ENCODE measurements at regions not wholly inside any gene's neighbourhood (a gene's known extent, or its start where the extent isn't known, plus 50 kb on each side); places are given as distances from the start of the nearest gene placed in this dataset.

GRCh38 chr11:42225664-42226063, 766.2 kb upstream of the LRRC4C start:
- no peak for DNase-seq

- DNase-seq = no peak
These were observed 773.2 kb upstream of the LRRC4C start for GRCh38 chr11:42232673-42233072.

- DNase-seq = no peak
These were observed 775.0 kb upstream of the LRRC4C start for GRCh38 chr11:42234451-42234951.

- DNase-seq = no peak
These were observed 778.3 kb upstream of the LRRC4C start for GRCh38 chr11:42237701-42238235.

GRCh38 chr11:42239188-42239587, 779.7 kb upstream of the LRRC4C start:
- no peak for DNase-seq

- no peak for DNase-seq
These were observed 783.9 kb upstream of the LRRC4C start for GRCh38 chr11:42243385-42243784.

- DNase-seq = no peak
These were observed 784.9 kb upstream of the LRRC4C start for GRCh38 chr11:42244376-42244775.

GRCh38 chr11:42249401-42249800, 789.9 kb upstream of the LRRC4C start:
- no peak for DNase-seq

GRCh38 chr11:42249956-42250355, 790.5 kb upstream of the LRRC4C start:
- DNase-seq = no peak

- DNase-seq = no peak
These were observed 792.5 kb upstream of the LRRC4C start for GRCh38 chr11:42251984-42252383.

GRCh38 chr11:42253156-42253555, 793.7 kb upstream of the LRRC4C start:
- no peak for DNase-seq

- DNase-seq = no peak
These were observed 796.5 kb upstream of the LRRC4C start for GRCh38 chr11:42255906-42256305.

GRCh38 chr11:42257534-42257933, 798.1 kb upstream of the LRRC4C start:
- DNase-seq = no peak

GRCh38 chr11:42265072-42265471, 805.6 kb upstream of the LRRC4C start:
- DNase-seq = no peak

- DNase-seq = no peak
These were observed 811.9 kb upstream of the LRRC4C start for GRCh38 chr11:42271306-42271705.

GRCh38 chr11:42273977-42274376, 814.5 kb upstream of the LRRC4C start:
- no peak for DNase-seq

GRCh38 chr11:42296910-42297309, 837.5 kb upstream of the LRRC4C start:
- no peak for DNase-seq

GRCh38 chr11:42299780-42300179, 840.3 kb upstream of the LRRC4C start:
- no peak for DNase-seq

- DNase-seq = no peak
These were observed 842.3 kb upstream of the LRRC4C start for GRCh38 chr11:42301777-42302176.

GRCh38 chr11:42311514-42311913, 852.1 kb upstream of the LRRC4C start:
- no peak for DNase-seq

GRCh38 chr11:42311944-42312343, 852.5 kb upstream of the LRRC4C start:
- no peak for DNase-seq

- DNase-seq = no peak
These were observed 855.8 kb upstream of the LRRC4C start for GRCh38 chr11:42315267-42315666.

- no peak for DNase-seq
These were observed 856.4 kb upstream of the LRRC4C start for GRCh38 chr11:42315846-42316245.

GRCh38 chr11:42319921-42320320, 860.5 kb upstream of the LRRC4C start:
- DNase-seq = no peak

- DNase-seq = no peak
These were observed 870.6 kb upstream of the LRRC4C start for GRCh38 chr11:42329929-42330565.
